ENCODE measurements at regions not wholly inside any gene's neighbourhood (a gene's known extent, or its start where the extent isn't known, plus 50 kb on each side); places are given as distances from the start of the nearest gene placed in this dataset.

- no peak for TF ChIP-seq CTCF (IDR thresholded peaks at IDR 0.05; ENCODE audit: low read depth, low read length)
- H3K4me3 ChIP-seq (ENCODE audit: low read depth, low read length): no peak overlapping the region
These were observed 147.2 kb upstream of the RPS6KA2 start for GRCh38 chr6:166774292-166774691.

- no peak overlapping the region for H3K4me3 ChIP-seq (ENCODE audit: low read depth, low read length)
- TF ChIP-seq CTCF (IDR thresholded peaks at IDR 0.05; ENCODE audit: low read depth, low read length): no peak
These were observed 145.5 kb upstream of the RPS6KA2 start for GRCh38 chr6:166772518-166772917.

- H3K4me3 ChIP-seq (ENCODE audit: low read depth, low read length): no peak overlapping the region
- no peak for TF ChIP-seq CTCF (IDR thresholded peaks at IDR 0.05; ENCODE audit: low read depth, low read length)
These were observed 144.7 kb upstream of the RPS6KA2 start for GRCh38 chr6:166771701-166772100.

GRCh38 chr6:166770216-166771116 lies 143.4 kb upstream of the RPS6KA2 start:
- TF ChIP-seq CTCF (IDR thresholded peaks at IDR 0.05; ENCODE audit: low read depth, low read length): no peak
- no peak overlapping the region for H3K4me3 ChIP-seq (ENCODE audit: low read depth, low read length)

GRCh38 chr6:166769648-166770047 lies 142.6 kb upstream of the RPS6KA2 start:
- H3K4me3 ChIP-seq (ENCODE audit: low read depth, low read length): no peak overlapping the region
- TF ChIP-seq CTCF (IDR thresholded peaks at IDR 0.05; ENCODE audit: low read depth, low read length): no peak

- TF ChIP-seq CTCF (IDR thresholded peaks at IDR 0.05; ENCODE audit: low read depth, low read length): no peak
- H3K4me3 ChIP-seq (ENCODE audit: low read depth, low read length): no peak overlapping the region
These were observed 141.7 kb upstream of the RPS6KA2 start for GRCh38 chr6:166768761-166769160.

- no peak overlapping the region for H3K4me3 ChIP-seq (ENCODE audit: low read depth, low read length)
- TF ChIP-seq CTCF (IDR thresholded peaks at IDR 0.05; ENCODE audit: low read depth, low read length): no peak
These were observed 140.2 kb upstream of the RPS6KA2 start for GRCh38 chr6:166767230-166767629.
